HCT116 (cell line): ENCODE measurements at regions not wholly inside any gene's neighbourhood (a gene's known extent, or its start where the extent isn't known, plus 50 kb on each side); places are given as distances from the start of the nearest gene placed in this dataset.

Experiments
- ATAC-seq: fragments of 200-7000 bp; cut with Tn5 transposase; 2 replicates; pipeline ENCODE4 v1.9.1; 2020; ENCODE audit warnings: mild to moderate bottlenecking, moderate library complexity
- BruUV-seq: library from RNA; stranded (reverse); fragments of 400-500 nt; replicated peaks from 2 replicates; lab custom pipeline; 2021; lab: Mats Ljungman, UMichigan
- CTCF ChIA-PET: fragments of 300-600 bp; sonication (Branson Sonifier 250); formaldehyde crosslinking; loops from one replicate; lab custom pipeline; 2021; ENCODE audit warnings: antibody characterized with exemption; lab: Charles Lee
- POLR2A ChIA-PET: fragments of 300-600, 350-600 bp; sonication (Branson Sonifier 250); formaldehyde crosslinking; loops from one replicate; lab custom pipeline; 2021; ENCODE audit warnings: antibody characterized with exemption; lab: Charles Lee
- RAD21 ChIA-PET, 2 experiments: fragments of 300-600 bp; sonication (Branson Sonifier 250); formaldehyde crosslinking; loops; one replicate each; lab custom pipeline; 2023; ENCODE audit warnings: low total read pairs in 2 of 2; ENCODE audit not compliant: uncharacterized antibody in 2 of 2, unreplicated experiment in 2 of 2, low non-redundant PET in 1 of 2; lab: Charles Lee
- DNase-seq: peaks from one replicate; pipeline ENCODE4 v3.0.0-alpha.2; 2010; ENCODE audit warnings: low read depth, low spot score
- H2AFZ ChIP-seq: fragments of 200-600 bp; shearing (Covaris generic), sonication (generic); 2 replicates; pipeline ENCODE4 v1.6.1; 2017; ENCODE audit warnings: low read depth, mixed run types, mixed read lengths, antibody characterized with exemption, low read length; ENCODE audit not compliant: poor library complexity, severe bottlenecking
- H3K27ac ChIP-seq: 2 replicates; pipeline ENCODE4 v1.5.1; 2012; ENCODE audit warnings: low read depth, low read length
- H3K27me3 ChIP-seq: fragments of 200-600 bp; sonication (generic); 2 replicates; pipeline ENCODE4 v1.6.1; 2016; ENCODE audit warnings: mixed run types, low read length, mixed read lengths; ENCODE audit not compliant: insufficient read depth
- H3K36me3 ChIP-seq, 2 experiments: fragments of 200-500 bp in 1 of 2; fragments of 200-600 bp in 1 of 2; sonication (Bioruptor generic) in 1 of 2; sonication (generic) in 1 of 2; 2 replicates each; pipeline versions ENCODE4 v1.5.1 to v1.6.1; 2014 to 2016; ENCODE audit warnings: low read length in 2 of 2, inconsistent platforms in 1 of 2, mixed read lengths in 1 of 2, mixed run types in 1 of 2; ENCODE audit not compliant: insufficient read depth in 2 of 2, control insufficient read depth in 1 of 2
- H3K4me1 ChIP-seq, 2 experiments: fragments of 200-600 bp in 1 of 2; sonication (generic) in 1 of 2; 2 replicates each; pipeline versions ENCODE4 v1.5.1 to v1.6.1; 2012 to 2017; ENCODE audit warnings: low read length in 2 of 2, inconsistent platforms in 1 of 2, mild to moderate bottlenecking in 1 of 2, mixed read lengths in 1 of 2, mixed run types in 1 of 2, moderate library complexity in 1 of 2; ENCODE audit not compliant: insufficient read depth in 2 of 2, control insufficient read depth in 1 of 2
- H3K4me2 ChIP-seq: fragments of 200-600 bp; sonication (generic); 2 replicates; pipeline ENCODE4 v1.6.1; 2017; ENCODE audit warnings: mixed run types, low read length, mixed read lengths
- H3K4me3 ChIP-seq, 2 experiments: fragments of 200-600 bp in 1 of 2; sonication (generic) in 1 of 2; replicated peaks in 1 of 2; 2 replicates each; pipeline ENCODE4 v1.5.1; 2011 to 2016; ENCODE audit warnings: low read length in 2 of 2, control low read depth in 1 of 2, low read depth in 1 of 2, mild to moderate bottlenecking in 1 of 2, mixed read lengths in 1 of 2, mixed run types in 1 of 2
- H3K79me2 ChIP-seq: fragments of 200-600 bp; sonication (generic); 2 replicates; pipeline ENCODE4 v1.6.1; 2017; ENCODE audit warnings: mild to moderate bottlenecking, mixed run types, low read length, moderate library complexity, mixed read lengths; ENCODE audit not compliant: insufficient read depth
- H3K9ac ChIP-seq: fragments of 200-600 bp; sonication (generic); 2 replicates; pipeline ENCODE4 v1.6.1; 2016; ENCODE audit warnings: low read length, mixed read lengths
- H3K9me2 ChIP-seq: fragments of 200-600 bp; sonication (generic), shearing (Covaris generic); 2 replicates; pipeline ENCODE4 v1.6.1; 2017; ENCODE audit warnings: mixed run types, mild to moderate bottlenecking, moderate library complexity; ENCODE audit not compliant: insufficient read depth
- H3K9me3 ChIP-seq, 2 experiments: fragments of 200-500 bp in 1 of 2; fragments of 200-600 bp in 1 of 2; sonication (Bioruptor generic) in 1 of 2; sonication (generic) in 1 of 2; 2 replicates each; pipeline ENCODE4 v1.6.1; 2014 to 2017; ENCODE audit warnings: low read length in 2 of 2, mixed read lengths in 2 of 2, inconsistent platforms in 1 of 2, low read depth in 1 of 2, mild to moderate bottlenecking in 1 of 2, mixed run types in 1 of 2, moderate library complexity in 1 of 2; ENCODE audit not compliant: control insufficient read depth in 1 of 2, insufficient read depth in 1 of 2
- H4K20me1 ChIP-seq: fragments of 200-600 bp; sonication (generic), shearing (Covaris generic); 2 replicates; pipeline ENCODE4 v1.6.1; 2017; ENCODE audit warnings: mixed run types, mild to moderate bottlenecking, moderate library complexity; ENCODE audit not compliant: insufficient read depth
- CBX3 ChIP-seq: IDR thresholded peaks from 2 replicates; pipeline ENCODE4 v1.6.1; 2012; ENCODE audit warnings: low read depth
- CEBPB ChIP-seq: IDR thresholded peaks from 2 replicates; pipeline ENCODE4 v1.6.1; 2012; ENCODE audit warnings: low read depth
- EGR1 ChIP-seq: IDR thresholded peaks from 2 replicates; pipeline ENCODE4 v1.6.1; 2012; ENCODE audit warnings: low read depth
- ELF1 ChIP-seq: IDR thresholded peaks from 2 replicates; pipeline ENCODE4 v1.6.1; 2012; ENCODE audit warnings: low read depth, borderline replicate concordance
- EZH2 ChIP-seq: fragments of 200-600 bp; sonication (generic); IDR thresholded peaks from 2 replicates; pipeline ENCODE4 v1.6.1; 2017; ENCODE audit warnings: antibody characterized with exemption, mixed run types
- FOSL1 ChIP-seq: IDR thresholded peaks from 2 replicates; pipeline ENCODE4 v1.6.1; 2012; ENCODE audit warnings: low read depth
- JUND ChIP-seq: IDR thresholded peaks from 2 replicates; pipeline ENCODE4 v1.6.1; 2012
- POLR2A ChIP-seq: IDR thresholded peaks from 2 replicates; pipeline ENCODE4 v1.7.0; 2011; ENCODE audit warnings: borderline replicate concordance; ENCODE audit not compliant: insufficient read depth, insufficient read length; ENCODE audit errors: extremely low read depth
- POLR2AphosphoS5 ChIP-seq: IDR thresholded peaks from 2 replicates; pipeline ENCODE4 v1.6.1; 2011; ENCODE audit warnings: mild to moderate bottlenecking, low read depth, low read length, moderate library complexity
- RAD21 ChIP-seq: IDR thresholded peaks from 2 replicates; pipeline ENCODE4 v1.6.1; 2012; ENCODE audit warnings: low read depth, mild to moderate bottlenecking
- SIN3A ChIP-seq: IDR thresholded peaks from 2 replicates; pipeline ENCODE4 v1.6.1; 2012; ENCODE audit warnings: low read depth
- SP1 ChIP-seq: IDR thresholded peaks from 2 replicates; pipeline ENCODE4 v1.6.1; 2012; ENCODE audit warnings: low read depth
- SRF ChIP-seq: IDR thresholded peaks from 2 replicates; pipeline ENCODE4 v1.6.1; 2012; ENCODE audit warnings: low read depth
- YY1 ChIP-seq: IDR thresholded peaks from 2 replicates; pipeline ENCODE4 v1.6.1; 2011; ENCODE audit warnings: low read length, low read depth, moderate library complexity, mild to moderate bottlenecking; ENCODE audit not compliant: insufficient replicate concordance; ENCODE audit errors: extremely low read depth
- ZFX ChIP-seq: fragments of 450-650 bp; IDR thresholded peaks from 2 replicates; pipeline ENCODE4 v1.6.1; 2017
- intact Hi-C: fragments of 100-400 bp; cut with micrococcal nuclease; formaldehyde crosslinking; loops from 2 replicates; pipeline ENCODE4 v1.10.0; 2022
- TF ChIP-seq, protein P1 (sequence below), 3 experiments: fragments of 200-600 bp in 1 of 3; sonication (generic) in 1 of 3; IDR thresholded peaks in 2 of 3; conservative IDR thresholded peaks in 1 of 3; 2 replicates each; pipeline ENCODE4 v1.5.1; 2012 to 2017; ENCODE audit warnings: low read depth in 2 of 3, low read length in 2 of 3, antibody characterized with exemption in 1 of 3, borderline replicate concordance in 1 of 3, control low read depth in 1 of 3, mild to moderate bottlenecking in 1 of 3, mixed read lengths in 1 of 3, mixed run types in 1 of 3, moderate library complexity in 1 of 3; ENCODE audit not compliant: insufficient read depth in 1 of 3
- TF ChIP-seq, protein P2 (sequence below): IDR thresholded peaks from 2 replicates; pipeline ENCODE4 v1.6.1; 2012
- TF ChIP-seq, protein P3 (sequence below): IDR thresholded peaks from 2 replicates; pipeline ENCODE4 v1.6.1; 2012; ENCODE audit warnings: low read depth
- TF ChIP-seq, protein P4 (sequence below): IDR thresholded peaks from 2 replicates; pipeline ENCODE4 v1.6.1; 2011; ENCODE audit warnings: mild to moderate bottlenecking, low read length, moderate library complexity; ENCODE audit not compliant: insufficient replicate concordance; ENCODE audit errors: extremely low read depth
- TF ChIP-seq, protein P5 (sequence below): IDR thresholded peaks from 2 replicates; pipeline ENCODE4 v1.6.1; 2012

DNA sequence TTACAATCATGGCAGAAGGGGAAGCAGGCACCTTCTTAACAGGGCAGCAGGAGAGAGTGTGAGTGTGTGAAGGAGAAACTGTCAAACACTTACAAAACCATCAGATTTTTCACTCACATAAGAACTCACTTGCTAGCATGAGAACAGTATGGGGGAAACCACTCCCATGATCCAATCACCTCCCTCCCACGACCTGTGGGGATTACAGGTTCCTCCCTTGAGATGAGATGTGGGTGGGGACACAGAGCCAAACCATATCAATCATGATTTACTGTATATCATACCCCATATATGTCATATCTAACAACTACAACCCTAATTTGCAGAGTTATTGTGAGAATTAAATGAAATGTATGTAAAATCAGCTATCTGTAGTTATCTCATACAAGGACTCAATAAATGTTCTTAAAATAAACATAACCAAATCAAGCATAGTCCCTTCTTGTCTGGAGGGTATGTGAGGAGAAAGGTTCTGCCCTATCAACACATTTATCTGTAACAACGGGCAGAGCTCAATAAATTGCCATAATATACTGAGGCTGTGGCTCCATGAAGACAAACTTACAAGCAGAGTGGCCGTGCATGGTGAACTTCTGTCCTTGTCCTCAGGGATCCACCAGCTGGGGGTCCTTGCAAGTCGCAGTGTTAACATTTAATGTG is 504.7 kb downstream of the SOX2 start:
- no TSS peak for BruUV-seq

More for the DNA sequence above, 504.7 kb downstream of the SOX2 start:
- no peak overlapping the region for H3K9ac ChIP-seq
- TF ChIP-seq, protein P1, sequence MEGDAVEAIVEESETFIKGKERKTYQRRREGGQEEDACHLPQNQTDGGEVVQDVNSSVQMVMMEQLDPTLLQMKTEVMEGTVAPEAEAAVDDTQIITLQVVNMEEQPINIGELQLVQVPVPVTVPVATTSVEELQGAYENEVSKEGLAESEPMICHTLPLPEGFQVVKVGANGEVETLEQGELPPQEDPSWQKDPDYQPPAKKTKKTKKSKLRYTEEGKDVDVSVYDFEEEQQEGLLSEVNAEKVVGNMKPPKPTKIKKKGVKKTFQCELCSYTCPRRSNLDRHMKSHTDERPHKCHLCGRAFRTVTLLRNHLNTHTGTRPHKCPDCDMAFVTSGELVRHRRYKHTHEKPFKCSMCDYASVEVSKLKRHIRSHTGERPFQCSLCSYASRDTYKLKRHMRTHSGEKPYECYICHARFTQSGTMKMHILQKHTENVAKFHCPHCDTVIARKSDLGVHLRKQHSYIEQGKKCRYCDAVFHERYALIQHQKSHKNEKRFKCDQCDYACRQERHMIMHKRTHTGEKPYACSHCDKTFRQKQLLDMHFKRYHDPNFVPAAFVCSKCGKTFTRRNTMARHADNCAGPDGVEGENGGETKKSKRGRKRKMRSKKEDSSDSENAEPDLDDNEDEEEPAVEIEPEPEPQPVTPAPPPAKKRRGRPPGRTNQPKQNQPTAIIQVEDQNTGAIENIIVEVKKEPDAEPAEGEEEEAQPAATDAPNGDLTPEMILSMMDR (IDR thresholded peaks at IDR 0.05 in 2 of 3, conservative IDR thresholded peaks at IDR 0.05 in 1 of 3; ENCODE audit: borderline replicate concordance in 1 of 3, insufficient read depth in 1 of 3, low read depth in 2 of 3, low read length in 2 of 3) = no peak
- TF ChIP-seq, protein P2, sequence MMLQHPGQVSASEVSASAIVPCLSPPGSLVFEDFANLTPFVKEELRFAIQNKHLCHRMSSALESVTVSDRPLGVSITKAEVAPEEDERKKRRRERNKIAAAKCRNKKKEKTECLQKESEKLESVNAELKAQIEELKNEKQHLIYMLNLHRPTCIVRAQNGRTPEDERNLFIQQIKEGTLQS = no peak
- TF ChIP-seq ZFX = no peak
- TF ChIP-seq JUND = no peak
- no peak for TF ChIP-seq SP1
- TF ChIP-seq POLR2A = no peak
- TF ChIP-seq, protein P3, sequence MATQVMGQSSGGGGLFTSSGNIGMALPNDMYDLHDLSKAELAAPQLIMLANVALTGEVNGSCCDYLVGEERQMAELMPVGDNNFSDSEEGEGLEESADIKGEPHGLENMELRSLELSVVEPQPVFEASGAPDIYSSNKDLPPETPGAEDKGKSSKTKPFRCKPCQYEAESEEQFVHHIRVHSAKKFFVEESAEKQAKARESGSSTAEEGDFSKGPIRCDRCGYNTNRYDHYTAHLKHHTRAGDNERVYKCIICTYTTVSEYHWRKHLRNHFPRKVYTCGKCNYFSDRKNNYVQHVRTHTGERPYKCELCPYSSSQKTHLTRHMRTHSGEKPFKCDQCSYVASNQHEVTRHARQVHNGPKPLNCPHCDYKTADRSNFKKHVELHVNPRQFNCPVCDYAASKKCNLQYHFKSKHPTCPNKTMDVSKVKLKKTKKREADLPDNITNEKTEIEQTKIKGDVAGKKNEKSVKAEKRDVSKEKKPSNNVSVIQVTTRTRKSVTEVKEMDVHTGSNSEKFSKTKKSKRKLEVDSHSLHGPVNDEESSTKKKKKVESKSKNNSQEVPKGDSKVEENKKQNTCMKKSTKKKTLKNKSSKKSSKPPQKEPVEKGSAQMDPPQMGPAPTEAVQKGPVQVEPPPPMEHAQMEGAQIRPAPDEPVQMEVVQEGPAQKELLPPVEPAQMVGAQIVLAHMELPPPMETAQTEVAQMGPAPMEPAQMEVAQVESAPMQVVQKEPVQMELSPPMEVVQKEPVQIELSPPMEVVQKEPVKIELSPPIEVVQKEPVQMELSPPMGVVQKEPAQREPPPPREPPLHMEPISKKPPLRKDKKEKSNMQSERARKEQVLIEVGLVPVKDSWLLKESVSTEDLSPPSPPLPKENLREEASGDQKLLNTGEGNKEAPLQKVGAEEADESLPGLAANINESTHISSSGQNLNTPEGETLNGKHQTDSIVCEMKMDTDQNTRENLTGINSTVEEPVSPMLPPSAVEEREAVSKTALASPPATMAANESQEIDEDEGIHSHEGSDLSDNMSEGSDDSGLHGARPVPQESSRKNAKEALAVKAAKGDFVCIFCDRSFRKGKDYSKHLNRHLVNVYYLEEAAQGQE = no peak
- TF ChIP-seq, protein P4, sequence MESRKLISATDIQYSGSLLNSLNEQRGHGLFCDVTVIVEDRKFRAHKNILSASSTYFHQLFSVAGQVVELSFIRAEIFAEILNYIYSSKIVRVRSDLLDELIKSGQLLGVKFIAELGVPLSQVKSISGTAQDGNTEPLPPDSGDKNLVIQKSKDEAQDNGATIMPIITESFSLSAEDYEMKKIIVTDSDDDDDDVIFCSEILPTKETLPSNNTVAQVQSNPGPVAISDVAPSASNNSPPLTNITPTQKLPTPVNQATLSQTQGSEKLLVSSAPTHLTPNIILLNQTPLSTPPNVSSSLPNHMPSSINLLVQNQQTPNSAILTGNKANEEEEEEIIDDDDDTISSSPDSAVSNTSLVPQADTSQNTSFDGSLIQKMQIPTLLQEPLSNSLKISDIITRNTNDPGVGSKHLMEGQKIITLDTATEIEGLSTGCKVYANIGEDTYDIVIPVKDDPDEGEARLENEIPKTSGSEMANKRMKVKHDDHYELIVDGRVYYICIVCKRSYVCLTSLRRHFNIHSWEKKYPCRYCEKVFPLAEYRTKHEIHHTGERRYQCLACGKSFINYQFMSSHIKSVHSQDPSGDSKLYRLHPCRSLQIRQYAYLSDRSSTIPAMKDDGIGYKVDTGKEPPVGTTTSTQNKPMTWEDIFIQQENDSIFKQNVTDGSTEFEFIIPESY = no peak
- no peak for TF ChIP-seq CBX3
- TF ChIP-seq ELF1 = no peak
- no peak for TF ChIP-seq FOSL1
- no peak for TF ChIP-seq POLR2AphosphoS5
- TF ChIP-seq YY1 = no peak
- TF ChIP-seq EGR1 = no peak
- TF ChIP-seq SRF = no peak
- TF ChIP-seq RAD21 = no peak
- TF ChIP-seq SIN3A = no peak
- no peak for TF ChIP-seq EZH2
- no peak for TF ChIP-seq CEBPB
- TF ChIP-seq, protein P5, sequence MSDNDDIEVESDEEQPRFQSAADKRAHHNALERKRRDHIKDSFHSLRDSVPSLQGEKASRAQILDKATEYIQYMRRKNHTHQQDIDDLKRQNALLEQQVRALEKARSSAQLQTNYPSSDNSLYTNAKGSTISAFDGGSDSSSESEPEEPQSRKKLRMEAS = no peak
- TF ChIP-seq, all 23 proteins: peak for 0
- no peaks in the 10 kb centered on the region for H3K79me2 ChIP-seq
- H3K27ac ChIP-seq = no peak overlapping the region
- ChIA-PET CTCF (no interaction called here), RAD21 (no interaction called here), POLR2A (no interaction called here)
- H3K9me2 ChIP-seq = no peaks in the 10 kb centered on the region
- H3K4me2 ChIP-seq = no peak overlapping the region
- H4K20me1 ChIP-seq = no peaks in the 10 kb centered on the region
- no peaks in the 10 kb centered on the region for H3K27me3 ChIP-seq
- DNase-seq (no peak), ATAC-seq (no peak)
- H3K4me3 ChIP-seq = no peak overlapping the region
- no peaks in the 10 kb centered on the region for H3K9me3 ChIP-seq
- no peaks in the 10 kb centered on the region for H3K36me3 ChIP-seq
- intact Hi-C loops = no loop called here
- no peak overlapping the region for H2AFZ ChIP-seq
- H3K4me1 ChIP-seq = peaks cover 19 to 20% of the 10 kb centered on the region in 2 experiments
